T-cell (primary cell): ENCODE measurements at regions not wholly inside any gene's neighbourhood (a gene's known extent, or its start where the extent isn't known, plus 50 kb on each side); places are given as distances from the start of the nearest gene placed in this dataset.
"Not testable (repeated sequence)": the region's sequence is repeated elsewhere in the genome, so short reads cannot be mapped to it uniquely, and the experiment has no call there.

Experiments used
- ATAC-seq, 4 experiments: fragments of 200-7000 bp in 3 of 4; fragments of 150-1000 bp in 1 of 4; cut with Tn5 transposase; replicated peaks in 1 of 4; 1 replicate in 3 of 4; 2 replicates in 1 of 4; pipeline ENCODE4 v1.10.0; 2021; ENCODE audit warnings: moderate library complexity in 3 of 4, mild to moderate bottlenecking in 2 of 4, moderate number of reproducible peaks in 1 of 4
- CTCF ChIA-PET, 2 donors: fragments of 300-600 bp; sonication (Branson Sonifier 250); formaldehyde crosslinking; loops; one replicate each; lab custom pipeline; 2022; ENCODE audit warnings: antibody characterized with exemption in 2 of 2; lab: Charles Lee
- POLR2A ChIA-PET, 2 donors: fragments of 300-600 bp; sonication (Branson Sonifier 250); formaldehyde crosslinking; loops; one replicate each; lab custom pipeline; 2022; ENCODE audit warnings: antibody characterized with exemption in 2 of 2; lab: Charles Lee
- DNase-seq, 35 experiments: peaks; one replicate each; pipeline versions ENCODE4 v3.0.0 to v3.0.0-alpha.2; 2013 to 2023
- H3K27ac ChIP-seq: one replicate; pipeline ENCODE4 v1.5.1; 2013; ENCODE audit warnings: low read length
- H3K27me3 ChIP-seq, 2 experiments: replicated peaks in 1 of 2; 1 replicate in 1 of 2; 2 replicates in 1 of 2; pipeline versions ENCODE4 v1.6.1 to v1.7.0; 2013; ENCODE audit warnings: low read length in 1 of 2, mixed read lengths in 1 of 2; ENCODE audit not compliant: control insufficient read depth in 2 of 2, insufficient read depth in 2 of 2; ENCODE audit errors: extremely low read depth in 1 of 2
- H3K36me3 ChIP-seq, 2 donors: 1 replicate in 1 of 2; 2 replicates in 1 of 2; pipeline versions ENCODE4 v1.6.1 to v1.7.0; 2013; ENCODE audit warnings: low read length in 1 of 2; ENCODE audit not compliant: control insufficient read depth in 2 of 2, insufficient read depth in 1 of 2; ENCODE audit errors: extremely low read depth in 1 of 2
- H3K4me1 ChIP-seq, 2 experiments: 1 replicate in 1 of 2; 2 replicates in 1 of 2; pipeline versions ENCODE4 v1.6.1 to v1.7.0; 2013; ENCODE audit warnings: low read length in 2 of 2, mixed read lengths in 1 of 2; ENCODE audit not compliant: insufficient read depth in 2 of 2, control insufficient read depth in 1 of 2; ENCODE audit errors: extremely low read depth in 1 of 2
- H3K4me3 ChIP-seq, 2 donors: 1 replicate in 1 of 2; 2 replicates in 1 of 2; pipeline versions ENCODE4 v1.5.1 to v1.7.0; 2013; ENCODE audit warnings: mild to moderate bottlenecking in 2 of 2, low read length in 1 of 2, moderate library complexity in 1 of 2; ENCODE audit not compliant: control insufficient read depth in 1 of 2; ENCODE audit errors: extremely low read depth in 1 of 2
- H3K9me3 ChIP-seq: 2 replicates; pipeline ENCODE4 v1.7.0; 2013
- H3K27ac Mint-ChIP-seq, 2 donors: one replicate each; pipeline ENCODE4 v1.8.0; 2020 to 2021; ENCODE audit warnings: mild to moderate bottlenecking in 2 of 2, mixed read lengths in 2 of 2
- H3K27me3 Mint-ChIP-seq, 2 donors: one replicate each; pipeline ENCODE4 v1.8.0; 2021 to 2022; ENCODE audit warnings: mixed read lengths in 2 of 2
- H3K36me3 Mint-ChIP-seq: one replicate; pipeline ENCODE4 v1.8.0; 2021; ENCODE audit warnings: mixed read lengths
- H3K4me1 Mint-ChIP-seq, 3 donors: one replicate each; pipeline ENCODE4 v1.8.0; 2020 to 2022; ENCODE audit warnings: mixed read lengths in 3 of 3, mild to moderate bottlenecking in 1 of 3
- H3K4me3 Mint-ChIP-seq, 3 donors: one replicate each; pipeline ENCODE4 v1.8.0; 2020 to 2022; ENCODE audit warnings: mild to moderate bottlenecking in 3 of 3, mixed read lengths in 3 of 3, moderate library complexity in 3 of 3
- H3K9me3 Mint-ChIP-seq, 3 donors: one replicate each; pipeline ENCODE4 v1.8.0; 2020 to 2022; ENCODE audit warnings: mixed read lengths in 3 of 3
- WGBS: methylation state at CpG from one replicate; pipeline ENCODE4 v1.1.5; 2013; ENCODE audit warnings: missing lambda C conversion rate; ENCODE audit not compliant: insufficient coverage; 5-methylcytosine and 5-hydroxymethylcytosine counted together

- H3K4me1 ChIP-seq, result no peaks in the 10 kb centered on the region
- ChIA-PET POLR2A (no interaction called here), CTCF (no interaction called here)
- ATAC-seq (no peak), DNase-seq (no peak)
- H3K27me3 ChIP-seq, result no peaks in the 10 kb centered on the region
- Mint-ChIP-seq H3K4me1 (no peaks in the 10 kb centered on the region), H3K36me3 (no peaks in the 10 kb centered on the region), H3K9me3 (peaks cover 18 to 23% (median 22%) of the 10 kb centered on the region in 3 donors), H3K27me3 (no peaks in the 10 kb centered on the region), H3K27ac (no peak overlapping the region), H3K4me3 (no peak overlapping the region)
- H3K9me3 ChIP-seq, result no peaks in the 10 kb centered on the region
- no peak overlapping the region for H3K4me3 ChIP-seq
- WGBS, result 72% methylated on average over 3 of the region's 4 CpGs
- H3K27ac ChIP-seq, result no peak overlapping the region
- no peaks in the 10 kb centered on the region for H3K36me3 ChIP-seq
These were observed 226.0 kb upstream of the TMEM132C start for GRCh38 chr12:128040971-128041370.

GRCh38 chr12:128042283-128042682, 224.7 kb upstream of the TMEM132C start:
- CTCF ChIA-PET, H3K36me3 ChIP-seq, H3K9me3 ChIP-seq, DNase-seq, H3K27ac ChIP-seq, ATAC-seq, H3K4me1 Mint-ChIP-seq, H3K27me3 Mint-ChIP-seq, H3K27ac Mint-ChIP-seq, POLR2A ChIA-PET, H3K4me1 ChIP-seq, H3K4me3 ChIP-seq, H3K4me3 Mint-ChIP-seq, H3K27me3 ChIP-seq, H3K36me3 Mint-ChIP-seq: not testable (repeated sequence)
- H3K9me3 Mint-ChIP-seq, result peaks cover 18 to 27% (median 22%) of the 10 kb centered on the region in 3 donors
- 48% methylated on average over 3 of the region's 10 CpGs for WGBS

- no peaks in the 10 kb centered on the region for H3K27me3 Mint-ChIP-seq
- no peaks in the 10 kb centered on the region for H3K27me3 ChIP-seq
These were observed 224.1 kb upstream of the TMEM132C start for GRCh38 chr12:128042825-128043224.

GRCh38 chr12:128043317-128043716, 223.7 kb upstream of the TMEM132C start:
- Histone ChIP-seq H3K9me3 (no peaks in the 10 kb centered on the region), H3K27me3 (no peaks in the 10 kb centered on the region), H3K4me3 (no peak overlapping the region), H3K27ac (no peak overlapping the region), H3K36me3 (no peaks in the 10 kb centered on the region), H3K4me1 (no peaks in the 10 kb centered on the region)
- Mint-ChIP-seq H3K9me3 (peaks cover 14 to 27% (median 22%) of the 10 kb centered on the region in 3 donors), H3K36me3 (no peaks in the 10 kb centered on the region), H3K27me3 (no peaks in the 10 kb centered on the region), H3K27ac (no peak overlapping the region), H3K4me1 (no peaks in the 10 kb centered on the region), H3K4me3 (no peak overlapping the region)
- ChIA-PET POLR2A (no interaction called here), CTCF (no interaction called here)
- WGBS, result 82% methylated on average over 5 of the region's 7 CpGs
- DNase-seq, result no peak
- no peak for ATAC-seq

More at GRCh38 chr12:128042825-128043224, 224.1 kb upstream of the TMEM132C start:
- WGBS, result 100% methylated on average over 2 of the region's 3 CpGs
- Histone ChIP-seq H3K36me3 (no peaks in the 10 kb centered on the region), H3K9me3 (no peaks in the 10 kb centered on the region), H3K27ac (no peak overlapping the region), H3K4me3 (no peak overlapping the region), H3K4me1 (no peaks in the 10 kb centered on the region)
- ChIA-PET CTCF (no interaction called here), POLR2A (no interaction called here)
- H3K27ac Mint-ChIP-seq, result no peak overlapping the region
- H3K36me3 Mint-ChIP-seq, result no peaks in the 10 kb centered on the region
- H3K4me3 Mint-ChIP-seq, result no peak overlapping the region
- H3K4me1 Mint-ChIP-seq, result no peaks in the 10 kb centered on the region
- peaks cover 16 to 27% (median 22%) of the 10 kb centered on the region in 3 donors for H3K9me3 Mint-ChIP-seq
- ATAC-seq (no peak), DNase-seq (no peak)

GRCh38 chr12:128047266-128048060, 219.5 kb upstream of the TMEM132C start:
- ChIA-PET POLR2A (no interaction called here), CTCF (no interaction called here)
- H3K4me3 Mint-ChIP-seq, result no peak overlapping the region
- DNase-seq (no peak), ATAC-seq (no peak)
- no peaks in the 10 kb centered on the region for H3K4me1 Mint-ChIP-seq
- Histone ChIP-seq H3K27ac (no peak overlapping the region), H3K4me1 (no peaks in the 10 kb centered on the region), H3K27me3 (no peaks in the 10 kb centered on the region), H3K36me3 (no peaks in the 10 kb centered on the region), H3K9me3 (no peaks in the 10 kb centered on the region), H3K4me3 (no peak overlapping the region)
- no peaks in the 10 kb centered on the region for H3K27me3 Mint-ChIP-seq
- no peak overlapping the region for H3K27ac Mint-ChIP-seq
- 70% methylated on average over 3 of the region's 3 CpGs for WGBS
- peaks cover 13 to 18% (median 15%) of the 10 kb centered on the region in 3 donors for H3K9me3 Mint-ChIP-seq
- no peaks in the 10 kb centered on the region for H3K36me3 Mint-ChIP-seq

- H3K4me1 Mint-ChIP-seq, result no peaks in the 10 kb centered on the region
- ChIA-PET POLR2A (no interaction called here), CTCF (no interaction called here)
- no peaks in the 10 kb centered on the region for H3K36me3 Mint-ChIP-seq
- peaks cover 0 to 9% (median 4%) of the 10 kb centered on the region in 3 donors for H3K9me3 Mint-ChIP-seq
- H3K27me3 Mint-ChIP-seq, result no peaks in the 10 kb centered on the region
- WGBS, result 93% methylated on average over 5 of the region's 8 CpGs
- H3K4me3 ChIP-seq, result no peak overlapping the region
- no peak overlapping the region for H3K4me3 Mint-ChIP-seq
- no peak overlapping the region for H3K27ac Mint-ChIP-seq
- no peaks in the 10 kb centered on the region for H3K27me3 ChIP-seq
- ATAC-seq (no peak), DNase-seq (no peak)
- no peaks in the 10 kb centered on the region for H3K4me1 ChIP-seq
- no peak overlapping the region for H3K27ac ChIP-seq
- no peaks in the 10 kb centered on the region for H3K36me3 ChIP-seq
- H3K9me3 ChIP-seq, result no peaks in the 10 kb centered on the region
These were observed 214.6 kb upstream of the TMEM132C start for GRCh38 chr12:128052331-128052730.
